ENCODE measurements at regions not wholly inside any gene's neighbourhood (a gene's known extent, or its start where the extent isn't known, plus 50 kb on each side); places are given as distances from the start of the nearest gene placed in this dataset.

DNA sequence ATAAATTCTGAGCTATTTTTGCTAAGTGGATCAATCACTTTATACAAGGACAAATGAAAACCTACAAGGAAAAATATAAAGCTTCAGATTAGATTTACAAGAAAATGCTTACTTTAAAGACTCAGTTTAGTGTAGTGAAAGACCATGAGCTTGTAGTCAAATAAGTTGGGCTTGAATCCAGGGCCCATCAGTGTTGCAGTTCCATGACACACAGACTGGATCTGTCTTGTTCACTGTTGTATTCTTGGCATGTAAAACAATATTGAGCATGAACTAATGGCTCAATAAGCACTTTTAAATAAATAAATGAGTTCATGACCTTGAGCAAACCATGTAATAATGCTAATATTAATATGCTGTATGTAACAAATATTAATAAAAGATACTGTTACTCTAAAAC lies 164.6 kb upstream of the KCND2 start:
- TF ChIP-seq EZH2phosphoT487 (IDR thresholded peaks at IDR 0.05; ENCODE audit: borderline replicate concordance, low read length), result no peak
- TF ChIP-seq, protein P1, sequence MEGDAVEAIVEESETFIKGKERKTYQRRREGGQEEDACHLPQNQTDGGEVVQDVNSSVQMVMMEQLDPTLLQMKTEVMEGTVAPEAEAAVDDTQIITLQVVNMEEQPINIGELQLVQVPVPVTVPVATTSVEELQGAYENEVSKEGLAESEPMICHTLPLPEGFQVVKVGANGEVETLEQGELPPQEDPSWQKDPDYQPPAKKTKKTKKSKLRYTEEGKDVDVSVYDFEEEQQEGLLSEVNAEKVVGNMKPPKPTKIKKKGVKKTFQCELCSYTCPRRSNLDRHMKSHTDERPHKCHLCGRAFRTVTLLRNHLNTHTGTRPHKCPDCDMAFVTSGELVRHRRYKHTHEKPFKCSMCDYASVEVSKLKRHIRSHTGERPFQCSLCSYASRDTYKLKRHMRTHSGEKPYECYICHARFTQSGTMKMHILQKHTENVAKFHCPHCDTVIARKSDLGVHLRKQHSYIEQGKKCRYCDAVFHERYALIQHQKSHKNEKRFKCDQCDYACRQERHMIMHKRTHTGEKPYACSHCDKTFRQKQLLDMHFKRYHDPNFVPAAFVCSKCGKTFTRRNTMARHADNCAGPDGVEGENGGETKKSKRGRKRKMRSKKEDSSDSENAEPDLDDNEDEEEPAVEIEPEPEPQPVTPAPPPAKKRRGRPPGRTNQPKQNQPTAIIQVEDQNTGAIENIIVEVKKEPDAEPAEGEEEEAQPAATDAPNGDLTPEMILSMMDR (IDR thresholded peaks at IDR 0.05; ENCODE audit: low read depth, low read length, poor library complexity, severe bottlenecking), result no peak
- Histone ChIP-seq H3K4me3 (ENCODE audit: low read length) (no peak overlapping the region), H3F3A (ENCODE audit: control insufficient read depth, insufficient read depth) (no peaks in the 10 kb centered on the region), H3K9me2 (replicated peaks; ENCODE audit: control insufficient read depth, low read length) (no peaks in the 10 kb centered on the region), H3K36me3 (ENCODE audit: control insufficient read depth, low read length) (no peaks in the 10 kb centered on the region), H4K20me1 (ENCODE audit: control insufficient read depth, insufficient read depth, low read depth, low read length) (no peaks in the 10 kb centered on the region), H3K79me2 (ENCODE audit: control insufficient read depth, low read length) (no peaks in the 10 kb centered on the region), H3K27me3 (ENCODE audit: control insufficient read depth, low read length) (no peaks in the 10 kb centered on the region), H3K9me3 (ENCODE audit: control insufficient read depth, insufficient read depth, low read length) (0 out of 2 replicates have a peak, but pooled peaks cover 3% of the 10 kb centered on the region), H3K4me2 (ENCODE audit: low read length) (no peak overlapping the region), H3K27ac (ENCODE audit: low read depth, low read length) (no peak overlapping the region), H3K4me1 (ENCODE audit: control insufficient read depth, low read length) (no peaks in the 10 kb centered on the region)

DNA sequence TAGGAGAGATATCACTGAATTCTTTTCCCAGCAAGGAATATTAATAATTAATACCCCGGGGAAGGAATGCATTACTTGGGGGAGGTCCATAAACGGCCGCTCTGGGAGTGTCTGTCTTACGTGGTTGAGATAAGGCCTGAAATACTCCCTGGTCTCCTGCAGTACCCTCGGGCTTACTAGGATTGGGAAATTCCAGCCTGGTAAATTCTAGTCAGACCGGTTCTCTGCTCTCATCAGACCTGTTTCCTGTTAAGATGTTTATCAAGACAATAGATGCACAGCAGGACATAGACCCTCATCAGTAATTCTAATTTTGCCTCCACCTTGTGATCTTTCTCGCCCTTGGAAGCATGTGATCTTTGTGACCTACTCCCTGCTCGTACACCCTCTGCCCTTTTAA lies 162.8 kb upstream of the KCND2 start:
- H3K9me2 ChIP-seq (replicated peaks; ENCODE audit: control insufficient read depth, low read length), result no peaks in the 10 kb centered on the region
- H3F3A ChIP-seq (ENCODE audit: control insufficient read depth, insufficient read depth), result no peaks in the 10 kb centered on the region
- H3K4me3 ChIP-seq (ENCODE audit: low read length), result no peak overlapping the region
- H3K4me1 ChIP-seq (ENCODE audit: control insufficient read depth, low read length), result no peaks in the 10 kb centered on the region
- peaks cover 6% of the 10 kb centered on the region; the same call in 1 of the 2 replicates for H3K9me3 ChIP-seq (ENCODE audit: control insufficient read depth, insufficient read depth, low read length)
- H3K27me3 ChIP-seq (ENCODE audit: control insufficient read depth, low read length), result no peaks in the 10 kb centered on the region
- no peak overlapping the region for H3K27ac ChIP-seq (ENCODE audit: low read depth, low read length)
- H4K20me1 ChIP-seq (ENCODE audit: control insufficient read depth, insufficient read depth, low read depth, low read length), result no peaks in the 10 kb centered on the region
- H3K36me3 ChIP-seq (ENCODE audit: control insufficient read depth, low read length), result no peaks in the 10 kb centered on the region
- no peak for TF ChIP-seq EZH2phosphoT487 (IDR thresholded peaks at IDR 0.05; ENCODE audit: borderline replicate concordance, low read length)
- TF ChIP-seq, protein P1 (IDR thresholded peaks at IDR 0.05; ENCODE audit: low read depth, low read length, poor library complexity, severe bottlenecking), result no peak
- H3K4me2 ChIP-seq (ENCODE audit: low read length), result no peak overlapping the region
- no peaks in the 10 kb centered on the region for H3K79me2 ChIP-seq (ENCODE audit: control insufficient read depth, low read length)

DNA sequence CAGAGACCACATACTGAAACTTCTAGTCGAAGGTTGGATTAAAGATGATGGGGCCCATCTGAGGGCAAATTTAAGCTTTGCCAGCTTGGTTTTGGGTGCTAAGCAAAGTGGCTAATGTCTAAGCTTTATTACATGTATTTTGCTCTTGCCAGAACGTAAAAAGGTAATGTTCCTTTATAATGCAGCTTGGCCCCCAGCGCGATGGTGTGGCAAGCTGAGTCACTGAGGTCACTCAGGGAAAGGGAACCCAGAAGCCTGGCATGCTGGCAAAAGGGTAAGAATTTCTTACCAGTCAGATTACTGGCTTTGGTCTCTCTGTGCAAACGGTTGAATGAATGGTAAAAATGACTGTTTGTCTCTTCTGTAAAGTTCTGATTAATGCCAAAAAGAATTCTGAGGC lies 158.3 kb upstream of the KCND2 start:
- H3K27ac ChIP-seq (ENCODE audit: low read depth, low read length), result no peak overlapping the region
- H3K36me3 ChIP-seq (ENCODE audit: control insufficient read depth, low read length), result no peaks in the 10 kb centered on the region
- no peaks in the 10 kb centered on the region for H3K9me2 ChIP-seq (replicated peaks; ENCODE audit: control insufficient read depth, low read length)
- no peak overlapping the region for H3K4me2 ChIP-seq (ENCODE audit: low read length)
- H3K4me3 ChIP-seq (ENCODE audit: low read length), result no peak overlapping the region
- H3K79me2 ChIP-seq (ENCODE audit: control insufficient read depth, low read length), result no peaks in the 10 kb centered on the region
- no peaks in the 10 kb centered on the region for H4K20me1 ChIP-seq (ENCODE audit: control insufficient read depth, insufficient read depth, low read depth, low read length)
- H3K27me3 ChIP-seq (ENCODE audit: control insufficient read depth, low read length), result no peaks in the 10 kb centered on the region
- H3K4me1 ChIP-seq (ENCODE audit: control insufficient read depth, low read length), result no peaks in the 10 kb centered on the region
- H3F3A ChIP-seq (ENCODE audit: control insufficient read depth, insufficient read depth), result no peaks in the 10 kb centered on the region
- TF ChIP-seq, protein P1 (IDR thresholded peaks at IDR 0.05; ENCODE audit: low read depth, low read length, poor library complexity, severe bottlenecking), result no peak
- TF ChIP-seq EZH2phosphoT487 (IDR thresholded peaks at IDR 0.05; ENCODE audit: borderline replicate concordance, low read length), result no peak
- H3K9me3 ChIP-seq (ENCODE audit: control insufficient read depth, insufficient read depth, low read length), result peaks cover 9% of the 10 kb centered on the region; the same call in 1 of the 2 replicates

Data from DOHH2 (cell line).